Dedifferentiated amniotic fluid mesenchymal stem cell (primary cell): ENCODE measurements at regions not wholly inside any gene's neighbourhood (a gene's known extent, or its start where the extent isn't known, plus 50 kb on each side); places are given as distances from the start of the nearest gene placed in this dataset.
"Not testable (repeated sequence)": the region's sequence is repeated elsewhere in the genome, so short reads cannot be mapped to it uniquely, and the experiment has no call there.

Source experiments
- DNase-seq: peaks from one replicate; pipeline ENCODE4 v3.0.0-alpha.2; 2016; ENCODE audit errors: extremely low spot score

GRCh38 chr6:130715058-130715457 lies 112.1 kb upstream of the SMLR1 start:
- DNase-seq, result no peak

- DNase-seq, result no peak
These were observed 110.7 kb upstream of the SMLR1 start for GRCh38 chr6:130716466-130716865.

GRCh38 chr6:130717657-130718056 lies 109.5 kb upstream of the SMLR1 start:
- no peak for DNase-seq

- no peak for DNase-seq
These were observed 107.0 kb upstream of the SMLR1 start for GRCh38 chr6:130720076-130720715.

GRCh38 chr6:130724089-130724488 lies 103.1 kb upstream of the SMLR1 start:
- DNase-seq, result no peak

- no peak for DNase-seq
These were observed 101.7 kb upstream of the SMLR1 start for GRCh38 chr6:130725551-130725950.

- not testable (repeated sequence) for DNase-seq
These were observed 99.1 kb upstream of the SMLR1 start for GRCh38 chr6:130728064-130728463.

- no peak for DNase-seq
These were observed 96.6 kb upstream of the SMLR1 start for GRCh38 chr6:130730600-130730999.

GRCh38 chr6:130734161-130734560 lies 93.0 kb upstream of the SMLR1 start:
- no peak for DNase-seq

- no peak for DNase-seq
These were observed 86.9 kb upstream of the SMLR1 start for GRCh38 chr6:130740308-130740707.

GRCh38 chr6:130742131-130742681 lies 85.0 kb upstream of the SMLR1 start:
- no peak for DNase-seq

- no peak for DNase-seq
These were observed 84.0 kb upstream of the SMLR1 start for GRCh38 chr6:130743175-130743574.

- DNase-seq, result no peak
These were observed 82.4 kb upstream of the SMLR1 start for GRCh38 chr6:130744576-130745366.

GRCh38 chr6:130748041-130748440 lies 79.2 kb upstream of the SMLR1 start:
- no peak for DNase-seq

GRCh38 chr6:130749402-130749801 lies 77.8 kb upstream of the SMLR1 start:
- no peak for DNase-seq

GRCh38 chr6:130752267-130752666 lies 74.9 kb upstream of the SMLR1 start:
- DNase-seq, result no peak

- no peak for DNase-seq
These were observed 72.3 kb upstream of the SMLR1 start for GRCh38 chr6:130754786-130755367.

- no peak for DNase-seq
These were observed 71.7 kb upstream of the SMLR1 start for GRCh38 chr6:130755368-130756034.

GRCh38 chr6:130756824-130757223 lies 70.4 kb upstream of the SMLR1 start:
- DNase-seq, result no peak

GRCh38 chr6:130758813-130759212 lies 68.4 kb upstream of the SMLR1 start:
- DNase-seq, result no peak

GRCh38 chr6:130760006-130760405 lies 67.2 kb upstream of the SMLR1 start:
- no peak for DNase-seq

GRCh38 chr6:130761286-130761685 lies 65.9 kb upstream of the SMLR1 start:
- DNase-seq, result no peak
